Gastroesophageal sphincter (tissue), 3 donors: ENCODE measurements at regions not wholly inside any gene's neighbourhood (a gene's known extent, or its start where the extent isn't known, plus 50 kb on each side); places are given as distances from the start of the nearest gene placed in this dataset.

Source experiments
- CTCF ChIP-seq, 4 experiments: fragments of 200-600 bp in 2 of 4; fragments of 450-650 bp in 2 of 4; sonication (generic) in 1 of 4; IDR thresholded peaks; one replicate each; pipeline ENCODE4 v1.5.1; 2017 to 2019; ENCODE audit warnings: antibody characterized with exemption in 4 of 4, mild to moderate bottlenecking in 2 of 4, moderate library complexity in 2 of 4
- POLR2AphosphoS5 ChIP-seq: sonication (generic); formaldehyde crosslinking; IDR thresholded peaks from one replicate; pipeline ENCODE4 v1.6.1; 2017; ENCODE audit warnings: antibody characterized with exemption

GRCh38 chr9:94018628-94019027 lies 63.5 kb upstream of the BARX1 start:
- TF ChIP-seq CTCF (IDR thresholded peaks at IDR 0.05) (no peak), POLR2AphosphoS5 (no peak)
